Stimulated activated naive CD8-positive, alpha-beta T cell treated with anti-CD3 and anti-CD28 coated beads, Interleukin-15, amount 100 ng/mL, for 72 hours (primary cell): ENCODE measurements at regions not wholly inside any gene's neighbourhood (a gene's known extent, or its start where the extent isn't known, plus 50 kb on each side); places are given as distances from the start of the nearest gene placed in this dataset.
A peak's percentile ranks its signal among the peaks of the same experiment; 100 is the strongest.

Experiments
- ATAC-seq: fragments of 150-1000 bp; cut with Tn5 transposase; 2 replicates; pipeline ENCODE4 v1.10.0; 2021; ENCODE audit warnings: mild to moderate bottlenecking, moderate library complexity
- DNase-seq, 2 donors: peaks; one replicate each; pipeline ENCODE4 v3.0.0; 2021 to 2022
- H3K27ac Mint-ChIP-seq, 2 donors: one replicate each; pipeline ENCODE4 v1.8.0; 2022; ENCODE audit warnings: mild to moderate bottlenecking in 2 of 2, mixed read lengths in 2 of 2, moderate library complexity in 2 of 2
- H3K27me3 Mint-ChIP-seq: one replicate; pipeline ENCODE4 v1.8.0; 2022; ENCODE audit warnings: mixed read lengths
- H3K4me1 Mint-ChIP-seq: one replicate; pipeline ENCODE4 v1.8.0; 2022; ENCODE audit warnings: mild to moderate bottlenecking, mixed read lengths
- H3K4me3 Mint-ChIP-seq, 2 donors: one replicate each; pipeline ENCODE4 v1.8.0; 2022; ENCODE audit warnings: mild to moderate bottlenecking in 2 of 2, mixed read lengths in 2 of 2, moderate library complexity in 1 of 2
- H3K9me3 Mint-ChIP-seq, 2 donors: one replicate each; pipeline ENCODE4 v1.8.0; 2022; ENCODE audit warnings: mixed read lengths in 2 of 2

DNA sequence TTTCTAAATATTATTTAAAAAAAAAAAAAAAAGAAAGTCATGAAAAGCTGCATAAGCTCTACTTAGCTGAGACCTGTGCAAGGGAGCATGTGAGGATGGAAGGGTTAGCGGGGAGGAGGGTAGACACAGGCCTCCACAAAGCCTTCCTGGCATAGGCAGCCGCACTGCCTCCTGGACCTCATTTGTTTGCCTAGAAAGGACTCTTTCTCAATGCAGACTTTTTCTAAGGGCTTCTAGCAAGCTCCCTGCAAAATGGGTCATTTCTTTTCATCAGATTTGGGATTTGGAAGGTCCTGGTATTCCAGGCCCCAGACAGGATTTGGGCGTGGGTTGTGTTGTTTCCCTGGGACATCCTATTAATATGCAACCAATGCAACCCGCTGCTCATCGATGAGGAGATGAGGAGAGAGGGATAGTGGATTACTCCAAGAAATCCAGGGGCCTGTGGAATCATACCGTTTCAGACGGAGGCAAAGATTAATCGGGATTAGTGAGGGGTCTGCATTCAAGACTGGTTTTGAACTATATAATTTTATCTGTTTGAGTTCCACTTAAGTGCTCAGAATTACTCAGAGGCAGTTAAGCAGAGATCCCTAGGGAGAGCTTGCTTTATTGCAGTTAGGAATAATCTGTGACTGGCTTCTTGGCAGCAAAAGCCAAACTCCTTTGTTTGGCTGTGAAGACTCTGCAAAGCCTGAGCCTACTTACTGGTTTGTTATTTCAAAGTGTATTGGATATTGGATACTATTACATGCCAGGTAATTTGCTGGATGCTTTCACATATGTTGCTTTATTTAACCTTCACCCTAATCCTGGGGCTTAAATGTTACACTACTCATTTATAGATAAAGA is 106.9 kb upstream of the NAV2 start:
- ATAC-seq: no peak
- Mint-ChIP-seq H3K27ac (no peak overlapping the region), H3K4me1 (no peaks in the 10 kb centered on the region), H3K9me3 (peaks cover 7 to 10% of the 10 kb centered on the region in 2 donors), H3K4me3 (no peak overlapping the region), H3K27me3 (peaks cover 26% of the 10 kb centered on the region)
- DNase-seq: no peak

DNA sequence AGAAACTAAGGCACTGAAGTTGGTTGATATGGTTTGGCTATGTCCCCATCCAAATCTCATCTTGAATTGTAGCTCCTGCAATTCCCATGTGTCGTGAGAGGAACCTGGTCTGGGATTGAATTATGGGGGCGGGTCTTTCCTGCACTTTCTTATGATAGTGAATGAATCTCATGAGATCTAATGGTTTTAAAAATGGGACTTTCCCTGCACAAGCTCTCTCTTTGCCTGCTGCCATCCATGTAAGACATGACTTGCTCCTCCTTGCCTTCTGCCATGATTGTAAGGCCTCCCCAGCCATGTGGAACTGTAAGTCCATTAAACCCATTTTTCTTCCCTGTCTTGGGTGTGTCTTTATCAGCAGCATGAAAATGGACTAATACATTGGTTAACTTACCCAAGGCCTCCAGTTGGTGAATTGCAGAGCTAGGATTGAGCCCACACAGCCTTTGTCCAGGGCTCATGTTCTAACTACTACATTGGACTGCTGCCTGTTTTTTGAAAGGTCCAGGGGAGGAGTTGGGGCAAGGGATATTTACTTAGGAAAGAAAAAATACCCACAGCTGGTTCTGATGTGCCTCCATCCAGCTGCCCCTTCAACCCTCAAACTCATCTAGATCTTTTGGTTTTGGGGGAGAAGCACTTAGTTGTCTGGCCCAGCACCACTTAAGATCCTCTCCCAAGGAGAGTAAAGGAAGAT is 107.8 kb upstream of the NAV2 start:
- no peak for ATAC-seq
- no peak for DNase-seq
- Mint-ChIP-seq H3K4me3 (no peak overlapping the region), H3K9me3 (peaks cover 7 to 10% of the 10 kb centered on the region in 2 donors), H3K27me3 (peaks cover 26% of the 10 kb centered on the region), H3K4me1 (no peaks in the 10 kb centered on the region), H3K27ac (no peak overlapping the region)

DNA sequence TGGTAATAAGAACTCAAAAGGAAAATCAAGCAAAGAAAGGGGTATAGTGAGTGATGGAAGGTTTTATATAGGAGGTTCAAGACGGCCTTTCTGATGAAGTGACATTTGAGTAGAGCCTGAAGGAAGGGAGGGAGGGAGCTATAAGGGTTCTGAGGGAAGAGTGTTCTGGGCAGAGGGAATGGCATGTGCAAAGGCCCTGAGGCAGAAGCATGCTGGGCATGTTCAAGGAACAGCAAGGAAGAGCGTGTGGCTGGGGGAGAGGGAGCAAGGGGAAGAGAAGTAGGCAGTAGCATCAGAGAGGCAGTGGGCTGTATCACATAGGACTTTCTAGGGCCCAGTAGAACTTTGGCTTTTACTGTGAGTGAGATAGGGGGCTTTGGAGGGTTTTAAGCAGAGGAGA is 108.9 kb upstream of the NAV2 start:
- no peak for DNase-seq
- H3K4me3 Mint-ChIP-seq: no peak overlapping the region
- peaks cover 7 to 10% of the 10 kb centered on the region in 2 donors for H3K9me3 Mint-ChIP-seq

DNA sequence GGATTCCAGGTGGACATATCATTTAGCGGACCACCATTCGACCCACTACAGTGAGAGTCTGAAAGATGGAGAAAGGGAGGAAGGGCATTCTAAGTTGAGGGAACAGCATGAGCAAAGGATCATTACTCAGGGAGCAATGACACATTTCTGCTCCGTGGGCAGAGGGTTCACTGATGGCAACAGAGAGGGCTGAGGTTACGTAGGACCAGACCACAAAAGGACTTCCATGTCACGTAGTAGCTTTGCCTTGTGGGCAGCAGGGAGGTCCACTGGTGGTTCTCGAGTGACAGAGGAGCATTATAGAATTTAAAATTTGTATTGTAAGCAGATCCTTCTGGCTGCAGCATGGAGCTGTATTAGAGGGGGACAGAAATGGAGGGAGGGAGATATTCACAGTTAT is 109.7 kb upstream of the NAV2 start:
- peaks cover 17% of the 10 kb centered on the region for H3K27me3 Mint-ChIP-seq

More for the DNA sequence above, 108.9 kb upstream of the NAV2 start:
- ATAC-seq: no peak
- peaks cover 17% of the 10 kb centered on the region for H3K27me3 Mint-ChIP-seq
- no peak overlapping the region for H3K27ac Mint-ChIP-seq
- H3K4me1 Mint-ChIP-seq: no peaks in the 10 kb centered on the region

DNA sequence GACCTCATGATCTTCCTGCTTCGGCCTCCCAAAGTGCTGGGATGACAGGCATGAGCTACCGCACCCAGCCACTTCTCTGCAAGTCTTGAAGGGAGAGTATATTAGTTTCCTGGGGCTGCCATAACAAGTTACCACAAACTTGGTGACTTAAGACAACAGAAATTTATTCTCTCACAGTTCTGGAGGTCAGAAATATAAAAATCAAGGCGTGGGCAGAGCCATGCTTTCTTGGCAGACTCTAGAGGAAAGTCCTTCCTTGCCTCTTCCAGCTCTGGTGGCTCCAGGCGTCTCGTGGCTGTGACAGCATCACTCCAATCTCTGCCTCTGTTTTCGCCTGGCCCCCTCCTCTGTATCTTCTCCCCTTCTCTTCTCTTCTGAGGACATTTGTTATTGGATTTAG is 110.2 kb upstream of the NAV2 start:
- DNase-seq (no peak), ATAC-seq (no peak)
- H3K27ac Mint-ChIP-seq: no peak overlapping the region
- H3K4me3 Mint-ChIP-seq: no peak overlapping the region
- H3K9me3 Mint-ChIP-seq: peaks cover 7 to 10% of the 10 kb centered on the region in 2 donors
- H3K27me3 Mint-ChIP-seq: peaks cover 17% of the 10 kb centered on the region
- no peaks in the 10 kb centered on the region for H3K4me1 Mint-ChIP-seq

More for the DNA sequence above, 109.7 kb upstream of the NAV2 start:
- Mint-ChIP-seq H3K4me1 (no peaks in the 10 kb centered on the region), H3K27ac (peak overlapping the region in 1 of 2 donors; percentile 79), H3K4me3 (no peak overlapping the region), H3K9me3 (peaks cover 7 to 10% of the 10 kb centered on the region in 2 donors)
- DNase-seq (no peak), ATAC-seq (no peak)

DNA sequence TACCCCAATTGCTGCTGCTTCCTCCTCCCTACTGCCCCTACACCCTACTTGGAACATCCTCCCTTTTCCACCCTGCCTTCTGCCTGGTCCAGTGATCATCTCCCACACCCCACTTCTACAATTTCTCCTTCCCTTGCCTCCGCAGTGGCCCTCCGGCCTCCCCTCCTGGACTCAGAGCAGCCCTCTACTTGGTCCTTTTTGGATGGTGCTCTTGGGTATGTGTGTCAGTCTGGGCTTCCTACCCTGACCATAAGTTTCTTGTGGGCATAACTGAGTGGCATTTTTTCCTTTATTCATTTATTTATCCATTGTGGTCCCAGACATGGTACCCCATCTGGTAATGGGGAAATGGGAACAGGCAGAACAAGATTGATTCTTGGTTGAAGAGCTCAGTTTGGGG is 111.4 kb upstream of the NAV2 start:
- H3K27ac Mint-ChIP-seq: peak overlapping the region in 1 of 2 donors; percentile 34
- H3K27me3 Mint-ChIP-seq: peaks cover 11% of the 10 kb centered on the region
- DNase-seq (no peak), ATAC-seq (no peak)
- peaks cover 7 to 10% of the 10 kb centered on the region in 2 donors for H3K9me3 Mint-ChIP-seq
- no peak overlapping the region for H3K4me3 Mint-ChIP-seq
- no peaks in the 10 kb centered on the region for H3K4me1 Mint-ChIP-seq

DNA sequence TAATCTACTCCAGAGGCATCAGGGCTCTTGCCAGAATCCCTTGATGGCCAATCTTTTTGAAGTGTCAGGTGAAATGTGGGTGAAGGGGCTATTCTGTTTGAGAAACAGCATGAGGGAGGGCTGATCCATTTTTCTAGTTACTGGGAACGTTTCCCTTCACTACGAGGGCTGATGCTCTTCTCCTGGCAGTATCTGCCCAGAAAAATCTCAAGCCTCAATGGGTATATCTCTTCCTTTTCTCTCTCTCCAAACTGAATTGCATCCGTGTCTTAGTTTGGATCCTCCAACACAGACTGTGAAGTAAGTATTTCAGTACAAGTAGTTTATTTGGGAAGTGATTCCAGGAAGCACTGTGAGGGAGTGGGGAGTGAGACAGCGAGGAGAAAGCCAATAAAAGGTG is 113.0 kb upstream of the NAV2 start:
- H3K27me3 Mint-ChIP-seq: peaks cover 14% of the 10 kb centered on the region
- H3K4me1 Mint-ChIP-seq: no peaks in the 10 kb centered on the region
- no peak for DNase-seq
- H3K9me3 Mint-ChIP-seq: peaks cover 7 to 10% of the 10 kb centered on the region in 2 donors
- H3K27ac Mint-ChIP-seq: no peak overlapping the region
- ATAC-seq: no peak
- no peak overlapping the region for H3K4me3 Mint-ChIP-seq

DNA sequence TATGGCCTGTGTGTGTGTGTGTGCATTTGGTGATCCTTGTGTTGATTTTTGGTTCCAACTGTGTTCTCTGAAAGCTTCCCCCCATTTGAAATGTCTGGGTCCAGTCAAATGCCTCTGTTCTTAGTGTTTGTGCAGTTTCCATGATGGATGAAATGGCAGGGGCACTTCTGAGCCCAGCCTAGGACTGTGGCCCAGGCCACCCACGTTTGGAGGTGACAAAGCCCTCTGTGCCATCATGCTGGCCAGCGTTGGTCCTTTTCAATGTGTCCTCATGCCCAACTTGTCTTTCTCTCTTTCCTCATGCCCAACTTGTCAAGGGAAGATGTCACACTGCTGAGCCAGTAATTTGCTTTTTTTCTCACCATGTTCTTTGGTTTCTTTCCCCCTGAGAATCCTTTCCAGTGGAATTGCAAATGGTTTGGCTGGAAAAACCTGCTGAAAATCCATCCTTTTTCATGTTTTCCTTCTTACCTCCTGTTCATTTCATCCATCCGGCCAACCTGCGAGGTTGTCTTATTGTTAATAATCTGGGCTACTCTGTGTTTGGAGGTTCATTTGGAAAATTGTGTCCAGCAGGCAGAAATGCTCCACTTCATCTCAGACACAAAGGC is 113.7 kb upstream of the NAV2 start:
- Mint-ChIP-seq H3K4me3 (no peak overlapping the region), H3K27me3 (peaks cover 21% of the 10 kb centered on the region), H3K4me1 (no peaks in the 10 kb centered on the region), H3K27ac (no peak overlapping the region), H3K9me3 (peaks cover 2 to 6% of the 10 kb centered on the region in 2 donors)
- DNase-seq (no peak), ATAC-seq (no peak)

DNA sequence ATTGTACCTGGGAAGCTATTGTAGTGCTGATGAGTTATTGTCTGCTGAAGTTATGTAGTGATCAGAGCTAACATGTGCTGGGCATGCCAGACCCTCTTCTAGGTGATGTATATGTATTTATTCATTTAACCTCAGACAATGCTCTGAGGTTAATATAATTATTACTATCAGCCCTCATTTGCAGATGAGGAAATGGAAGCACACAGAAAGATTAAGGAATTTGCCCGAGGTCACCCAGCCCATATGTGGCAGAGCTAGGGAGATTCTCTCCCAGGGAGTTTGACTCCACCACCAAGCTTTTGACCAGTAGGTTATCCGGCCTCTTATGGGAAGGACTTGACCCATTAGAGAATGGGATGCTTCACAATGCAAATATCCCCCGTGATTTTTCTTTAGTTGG is 114.2 kb upstream of the NAV2 start:
- no peaks in the 10 kb centered on the region for H3K4me1 Mint-ChIP-seq
- ATAC-seq (no peak), DNase-seq (no peak)
- H3K9me3 Mint-ChIP-seq: peaks cover 0 to under 1% of the 10 kb centered on the region in 2 donors
- H3K27ac Mint-ChIP-seq: no peak overlapping the region
- H3K4me3 Mint-ChIP-seq: no peak overlapping the region
- H3K27me3 Mint-ChIP-seq: peaks cover 27% of the 10 kb centered on the region

DNA sequence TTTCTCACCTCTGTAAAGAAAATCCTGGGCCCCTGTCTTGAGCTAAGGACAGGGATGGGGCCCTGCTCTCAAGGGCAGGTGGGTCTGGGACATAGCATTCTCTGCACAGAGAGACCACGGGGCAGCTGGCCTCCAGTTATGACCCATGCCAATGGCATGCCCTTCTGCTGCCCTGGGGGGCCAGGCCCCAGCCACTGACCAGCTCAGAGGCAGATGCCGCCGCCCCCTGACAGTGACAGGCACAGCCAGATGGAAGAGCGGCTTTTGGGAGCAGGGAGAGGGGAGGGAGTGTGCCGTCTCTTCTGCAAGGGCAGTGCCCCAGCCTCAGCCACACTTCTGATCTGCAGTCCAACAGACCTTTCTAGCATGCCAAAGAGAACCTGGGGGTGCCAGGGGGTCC is 114.8 kb upstream of the NAV2 start:
- ATAC-seq: peak; percentile 23
- DNase-seq: no peak
- Mint-ChIP-seq H3K9me3 (no peaks in the 10 kb centered on the region), H3K27ac (no peak overlapping the region), H3K4me1 (no peaks in the 10 kb centered on the region), H3K27me3 (peaks cover 25% of the 10 kb centered on the region), H3K4me3 (no peak overlapping the region)

DNA sequence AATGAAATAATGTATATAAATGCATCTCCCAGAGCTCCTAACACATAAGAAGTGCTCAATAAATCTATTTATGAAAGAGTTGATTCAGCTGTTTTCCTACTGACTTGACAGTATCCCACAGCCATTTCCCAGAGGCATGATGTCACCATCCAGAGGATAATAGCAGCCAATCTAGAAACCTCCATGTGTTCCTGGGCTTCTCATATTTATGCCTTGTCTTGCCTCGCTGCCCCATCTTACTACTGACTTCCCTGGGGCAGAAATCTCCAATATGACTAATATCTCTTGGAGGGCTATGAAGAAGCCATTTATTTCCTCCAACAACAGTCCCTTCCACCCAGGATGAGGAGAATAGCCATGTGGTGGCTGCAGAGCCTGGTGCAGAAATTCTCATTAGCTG is 115.4 kb upstream of the NAV2 start:
- no peak for DNase-seq
- H3K9me3 Mint-ChIP-seq: no peaks in the 10 kb centered on the region
- no peak for ATAC-seq

DNA sequence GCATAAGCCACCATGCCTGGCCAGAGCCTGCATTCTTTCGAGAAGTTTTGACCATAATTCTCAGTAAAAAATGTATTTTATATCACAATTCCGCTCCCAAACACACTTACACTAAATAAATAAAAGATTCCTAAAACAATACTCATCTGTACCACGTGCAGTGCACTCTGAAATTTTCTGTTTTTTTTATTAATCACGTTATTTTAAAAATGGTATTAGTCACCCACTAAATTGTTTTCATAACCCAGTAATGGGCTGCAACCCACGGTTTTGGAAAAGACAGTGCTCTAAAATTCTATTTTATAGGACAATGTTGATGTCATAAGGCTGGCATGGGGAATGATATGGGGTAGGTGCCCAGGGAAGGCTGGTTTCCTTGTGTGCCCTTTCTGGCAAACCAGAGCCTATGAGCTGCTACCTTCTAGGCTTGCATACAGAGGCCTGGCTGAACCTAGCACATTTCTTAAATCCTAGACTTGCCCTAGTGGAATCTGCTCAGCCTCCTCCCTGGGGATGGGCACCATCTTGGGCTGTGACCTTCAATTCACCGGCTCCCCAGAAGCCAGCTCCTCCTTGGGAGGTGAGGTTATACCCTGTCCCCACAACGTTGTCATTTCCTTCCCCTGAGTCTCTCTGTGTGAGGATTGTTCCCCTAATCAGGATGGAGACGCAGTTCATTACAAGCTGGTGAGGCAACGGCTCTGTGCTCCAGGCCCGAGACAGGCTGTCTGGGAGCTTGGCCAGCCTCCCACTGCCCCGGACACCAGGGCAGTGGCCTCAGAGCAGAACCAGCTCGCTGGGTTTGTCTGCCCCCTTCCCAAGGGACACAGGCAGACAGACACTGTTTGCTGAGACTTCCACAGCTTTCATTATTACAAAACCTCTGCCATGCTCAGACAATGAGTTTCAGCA is 116.5 kb upstream of the NAV2 start:
- Mint-ChIP-seq H3K4me1 (no peaks in the 10 kb centered on the region), H3K27ac (no peak overlapping the region), H3K9me3 (no peaks in the 10 kb centered on the region), H3K27me3 (peaks cover 18% of the 10 kb centered on the region), H3K4me3 (no peak overlapping the region)
- no peak for ATAC-seq
- DNase-seq: no peak

More for the DNA sequence above, 115.4 kb upstream of the NAV2 start:
- no peaks in the 10 kb centered on the region for H3K4me1 Mint-ChIP-seq
- no peak overlapping the region for H3K27ac Mint-ChIP-seq
- no peak overlapping the region for H3K4me3 Mint-ChIP-seq
- H3K27me3 Mint-ChIP-seq: peaks cover 18% of the 10 kb centered on the region

DNA sequence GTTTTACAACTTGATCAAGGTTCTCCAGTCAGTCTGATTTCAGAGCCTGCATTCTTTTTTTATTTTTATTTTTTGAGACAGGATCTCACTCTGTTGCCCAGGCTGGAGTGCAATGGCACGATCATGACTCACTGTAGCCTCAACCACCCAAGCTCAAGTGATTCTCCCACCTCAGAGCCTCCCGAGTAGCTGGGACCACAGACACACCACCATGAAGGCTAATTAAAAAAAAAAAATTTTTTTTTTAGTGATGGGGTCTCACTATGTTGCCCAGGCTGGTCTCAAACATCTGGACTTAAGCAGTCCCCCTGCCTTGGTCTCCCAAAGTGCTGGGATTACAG is 117.2 kb upstream of the NAV2 start:
- ATAC-seq (no peak), DNase-seq (no peak)
- Mint-ChIP-seq H3K9me3 (no peaks in the 10 kb centered on the region), H3K27ac (no peak overlapping the region), H3K27me3 (peaks cover 18% of the 10 kb centered on the region), H3K4me3 (no peak overlapping the region), H3K4me1 (no peaks in the 10 kb centered on the region)

DNA sequence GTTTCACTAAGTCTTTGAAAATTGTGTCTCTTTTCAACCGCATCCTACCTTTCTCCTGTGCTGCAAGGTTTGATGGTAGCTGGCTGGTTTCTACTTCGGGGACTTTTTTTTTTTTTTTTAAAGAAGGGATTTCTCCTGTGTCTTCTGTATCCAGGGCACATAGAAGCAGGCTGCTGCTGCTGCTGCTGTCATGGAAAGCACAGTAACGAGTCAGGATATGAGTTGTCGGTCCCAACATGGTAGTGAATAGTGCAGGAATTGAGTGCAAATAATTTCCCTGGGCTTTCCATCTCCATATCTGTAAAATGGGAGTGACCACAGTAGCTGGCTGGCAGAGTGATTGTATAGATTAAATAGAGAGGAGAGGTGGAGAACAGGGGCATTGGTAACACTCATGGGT is 118.3 kb upstream of the NAV2 start:
- peaks cover 22% of the 10 kb centered on the region for H3K27me3 Mint-ChIP-seq
- DNase-seq (no peak), ATAC-seq (no peak)
- no peak overlapping the region for H3K27ac Mint-ChIP-seq
- H3K4me3 Mint-ChIP-seq: no peak overlapping the region
- H3K4me1 Mint-ChIP-seq: no peaks in the 10 kb centered on the region
- no peaks in the 10 kb centered on the region for H3K9me3 Mint-ChIP-seq

DNA sequence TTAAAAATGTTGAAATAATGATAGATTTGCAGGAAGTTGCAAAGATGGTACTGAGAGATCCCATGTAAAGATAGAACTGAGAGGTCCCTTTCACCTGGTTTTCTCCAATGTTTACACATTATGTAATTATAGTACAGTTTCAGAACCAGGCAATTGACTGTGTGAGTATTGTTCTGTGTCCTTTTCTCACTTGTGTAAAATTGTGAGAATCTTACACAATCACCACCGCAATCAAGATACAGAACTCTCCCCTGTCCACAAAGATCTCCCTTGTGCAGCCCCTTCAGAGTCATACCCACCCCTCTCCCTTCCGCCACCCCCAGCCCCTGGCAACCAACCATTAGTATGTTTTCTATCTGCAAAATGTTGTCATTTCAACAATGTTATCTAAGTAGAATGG is 119.8 kb upstream of the NAV2 start:
- no peak for DNase-seq
- Mint-ChIP-seq H3K4me1 (no peaks in the 10 kb centered on the region), H3K27me3 (peaks cover 33% of the 10 kb centered on the region), H3K9me3 (no peaks in the 10 kb centered on the region), H3K27ac (no peak overlapping the region), H3K4me3 (no peak overlapping the region)
- no peak for ATAC-seq
